ENCODE measurements at regions not wholly inside any gene's neighbourhood (a gene's known extent, or its start where the extent isn't known, plus 50 kb on each side); places are given as distances from the start of the nearest gene placed in this dataset.

GRCh38 chr4:12124138-12124537, 695.4 kb upstream of the HS3ST1 start:
- no peak for TF ChIP-seq CTCF (IDR thresholded peaks at IDR 0.05)
- TF ChIP-seq POLR2A (IDR thresholded peaks at IDR 0.05; ENCODE audit: low read length), result no peak
- no peak for TF ChIP-seq CBX8 (IDR thresholded peaks at IDR 0.05)
- TF ChIP-seq ZFP36 (IDR thresholded peaks at IDR 0.05; ENCODE audit: borderline replicate concordance, partially characterized antibody), result no peak
- TF ChIP-seq REST (IDR thresholded peaks at IDR 0.05), result no peak
- TF ChIP-seq EP300 (IDR thresholded peaks at IDR 0.05), result no peak
- no peak for TF ChIP-seq GATA3 (IDR thresholded peaks at IDR 0.05; ENCODE audit: borderline replicate concordance)
- TF ChIP-seq ZNF302 (CRISPR knock-in tag; IDR thresholded peaks at IDR 0.05), result no peak
- no peak for TF ChIP-seq MAX (IDR thresholded peaks at IDR 0.05)
- no peak for TF ChIP-seq RAD21 (conservative IDR thresholded peaks at IDR 0.05 in 1 of 2, IDR thresholded peaks at IDR 0.05 in 1 of 2)
- no peak for TF ChIP-seq HMGXB4 (CRISPR knock-in tag; IDR thresholded peaks at IDR 0.05; ENCODE audit: borderline replicate concordance)
